HUES64 (cell line): ENCODE measurements at regions not wholly inside any gene's neighbourhood (a gene's known extent, or its start where the extent isn't known, plus 50 kb on each side); places are given as distances from the start of the nearest gene placed in this dataset.

ENCODE experiments used
- H3K27ac ChIP-seq: 2 replicates; pipeline ENCODE4 v1.7.0; 2013; ENCODE audit warnings: low read depth, low read length, inconsistent platforms
- H3K27me3 ChIP-seq: 2 replicates; pipeline ENCODE4 v1.6.1; 2013; ENCODE audit warnings: mild to moderate bottlenecking, low read length; ENCODE audit not compliant: insufficient read depth
- H3K36me3 ChIP-seq: 2 replicates; pipeline ENCODE4 v1.6.1; 2013; ENCODE audit warnings: mild to moderate bottlenecking, low read length; ENCODE audit not compliant: insufficient read depth
- H3K4me1 ChIP-seq: 2 replicates; pipeline ENCODE4 v1.6.1; 2013; ENCODE audit warnings: mild to moderate bottlenecking, low read length, moderate library complexity; ENCODE audit not compliant: insufficient read depth
- H3K4me3 ChIP-seq: 2 replicates; pipeline ENCODE4 v1.5.1; 2013; ENCODE audit warnings: mild to moderate bottlenecking, low read length, moderate library complexity
- H3K9ac ChIP-seq: 2 replicates; pipeline ENCODE4 v1.6.1; 2013; ENCODE audit warnings: mild to moderate bottlenecking, low read depth, low read length
- H3K9me3 ChIP-seq: 2 replicates; pipeline ENCODE4 v1.6.1; 2013; ENCODE audit warnings: low read depth, low read length; ENCODE audit not compliant: insufficient read depth
- WGBS: fragments of 150-250, 120-280 bp; methylation state at CpG from one replicate; pipeline ENCODE4 v1.1.7; 2013; ENCODE audit warnings: missing lambda C conversion rate; 5-methylcytosine and 5-hydroxymethylcytosine counted together

GRCh38 chr2:45300026-45300750 is 290.9 kb upstream of the SIX2 start:
- WGBS = 86% methylated on average over 4 of the region's 4 CpGs
- Histone ChIP-seq H3K27ac (no peak overlapping the region), H3K4me1 (no peaks in the 10 kb centered on the region), H3K36me3 (no peaks in the 10 kb centered on the region), H3K9ac (no peak overlapping the region), H3K27me3 (no peaks in the 10 kb centered on the region), H3K9me3 (no peaks in the 10 kb centered on the region), H3K4me3 (no peak overlapping the region)

GRCh38 chr2:45299361-45299760 is 290.1 kb upstream of the SIX2 start:
- Histone ChIP-seq H3K9ac (no peak overlapping the region), H3K9me3 (no peaks in the 10 kb centered on the region), H3K4me3 (no peak overlapping the region), H3K27ac (no peak overlapping the region), H3K4me1 (no peaks in the 10 kb centered on the region), H3K36me3 (no peaks in the 10 kb centered on the region), H3K27me3 (no peaks in the 10 kb centered on the region)
- 92% methylated on average over 4 of the region's 4 CpGs for WGBS

- Histone ChIP-seq H3K36me3 (no peaks in the 10 kb centered on the region), H3K27me3 (no peaks in the 10 kb centered on the region), H3K9me3 (peaks cover 4% of the 10 kb centered on the region; the same call in 1 of the 2 replicates), H3K4me3 (no peak overlapping the region), H3K4me1 (no peaks in the 10 kb centered on the region), H3K27ac (no peak overlapping the region), H3K9ac (no peak overlapping the region)
- WGBS = 90% methylated on average over 5 of the region's 5 CpGs
These were observed 283.9 kb upstream of the SIX2 start for GRCh38 chr2:45293182-45293581.

- Histone ChIP-seq H3K27me3 (no peaks in the 10 kb centered on the region), H3K36me3 (no peaks in the 10 kb centered on the region), H3K9ac (no peak overlapping the region), H3K9me3 (peaks cover 4% of the 10 kb centered on the region; the same call in 1 of the 2 replicates), H3K4me3 (no peak overlapping the region), H3K4me1 (no peaks in the 10 kb centered on the region), H3K27ac (no peak overlapping the region)
- 97% methylated on average over 4 of the region's 4 CpGs for WGBS
These were observed 282.0 kb upstream of the SIX2 start for GRCh38 chr2:45291296-45291701.

GRCh38 chr2:45289997-45290709 is 280.9 kb upstream of the SIX2 start:
- Histone ChIP-seq H3K9ac (no peak overlapping the region), H3K9me3 (peaks cover 4% of the 10 kb centered on the region; the same call in 1 of the 2 replicates), H3K36me3 (no peaks in the 10 kb centered on the region), H3K27me3 (no peaks in the 10 kb centered on the region), H3K4me3 (no peak overlapping the region), H3K4me1 (no peaks in the 10 kb centered on the region), H3K27ac (no peak overlapping the region)
- WGBS = 98% methylated on average over 6 of the region's 6 CpGs

GRCh38 chr2:45288532-45289417 is 279.5 kb upstream of the SIX2 start:
- Histone ChIP-seq H3K27me3 (no peaks in the 10 kb centered on the region), H3K9me3 (peaks cover 4% of the 10 kb centered on the region; the same call in 1 of the 2 replicates), H3K27ac (no peak overlapping the region), H3K9ac (no peak overlapping the region), H3K36me3 (no peaks in the 10 kb centered on the region), H3K4me3 (no peak overlapping the region), H3K4me1 (no peaks in the 10 kb centered on the region)
- WGBS = 83% methylated on average over 5 of the region's 6 CpGs

- Histone ChIP-seq H3K27ac (no peak overlapping the region), H3K36me3 (no peaks in the 10 kb centered on the region), H3K4me3 (no peak overlapping the region), H3K9ac (no peak overlapping the region), H3K27me3 (no peaks in the 10 kb centered on the region), H3K4me1 (no peaks in the 10 kb centered on the region), H3K9me3 (peaks cover 4% of the 10 kb centered on the region; the same call in 1 of the 2 replicates)
- 95% methylated on average over 4 of the region's 4 CpGs for WGBS
These were observed 277.8 kb upstream of the SIX2 start for GRCh38 chr2:45287045-45287444.

- Histone ChIP-seq H3K4me1 (no peaks in the 10 kb centered on the region), H3K27ac (no peak overlapping the region), H3K9ac (no peak overlapping the region), H3K4me3 (no peak overlapping the region), H3K9me3 (peaks cover 4% of the 10 kb centered on the region; the same call in 1 of the 2 replicates), H3K36me3 (no peaks in the 10 kb centered on the region), H3K27me3 (no peaks in the 10 kb centered on the region)
- 93% methylated on average over 4 of the region's 4 CpGs for WGBS
These were observed 276.6 kb upstream of the SIX2 start for GRCh38 chr2:45285771-45286390.

- WGBS = 95% methylated on average over 5 of the region's 5 CpGs
- Histone ChIP-seq H3K36me3 (no peaks in the 10 kb centered on the region), H3K9me3 (peaks cover 4% of the 10 kb centered on the region; the same call in 1 of the 2 replicates), H3K4me1 (no peaks in the 10 kb centered on the region), H3K27me3 (no peaks in the 10 kb centered on the region), H3K9ac (no peak overlapping the region), H3K27ac (no peak overlapping the region), H3K4me3 (no peak overlapping the region)
These were observed 276.1 kb upstream of the SIX2 start for GRCh38 chr2:45285311-45285710.

- Histone ChIP-seq H3K4me1 (no peaks in the 10 kb centered on the region), H3K9ac (no peak overlapping the region)
These were observed 275.4 kb upstream of the SIX2 start for GRCh38 chr2:45284621-45284995.

More at GRCh38 chr2:45284621-45284995, 275.4 kb upstream of the SIX2 start:
- Histone ChIP-seq H3K4me3 (no peak overlapping the region), H3K9me3 (no peaks in the 10 kb centered on the region), H3K27me3 (no peaks in the 10 kb centered on the region), H3K27ac (no peak overlapping the region), H3K36me3 (no peaks in the 10 kb centered on the region)
- WGBS = 94% methylated on average over 2 of the region's 2 CpGs
